H9 (cell line): ENCODE measurements at regions not wholly inside any gene's neighbourhood (a gene's known extent, or its start where the extent isn't known, plus 50 kb on each side); places are given as distances from the start of the nearest gene placed in this dataset.

Experiments
- DNase-seq: peaks from one replicate; pipeline ENCODE4 v3.0.0-alpha.2; 2017
- H2AFZ ChIP-seq: one replicate; pipeline ENCODE4 v1.6.1; 2013; ENCODE audit warnings: mild to moderate bottlenecking, low read length, control low read depth, moderate library complexity
- H2AK5ac ChIP-seq: 2 replicates; pipeline ENCODE4 v1.6.1; 2013; ENCODE audit warnings: low read length, control low read depth, mixed read lengths; ENCODE audit not compliant: insufficient read length
- H2BK120ac ChIP-seq: one replicate; pipeline ENCODE4 v1.6.1; 2013; ENCODE audit warnings: low read depth, mild to moderate bottlenecking, low read length, control low read depth, inconsistent platforms; ENCODE audit not compliant: poor library complexity, severe bottlenecking
- H2BK12ac ChIP-seq: 2 replicates; pipeline ENCODE4 v1.6.1; 2013; ENCODE audit warnings: low read length, control low read depth, mixed read lengths, low read depth; ENCODE audit not compliant: insufficient read length
- H2BK15ac ChIP-seq: 2 replicates; pipeline ENCODE4 v1.6.1; 2013; ENCODE audit warnings: low read depth, low read length, control low read depth
- H2BK20ac ChIP-seq: one replicate; pipeline ENCODE4 v1.6.1; 2013; ENCODE audit warnings: low read depth, mild to moderate bottlenecking, low read length, control low read depth, inconsistent platforms; ENCODE audit not compliant: poor library complexity, severe bottlenecking
- H2BK5ac ChIP-seq: 2 replicates; pipeline ENCODE4 v1.6.1; 2013; ENCODE audit warnings: low read length, control low read depth, mixed read lengths; ENCODE audit not compliant: insufficient read length
- H3K14ac ChIP-seq: 2 replicates; pipeline ENCODE4 v1.6.1; 2013; ENCODE audit warnings: low read length, control low read depth; ENCODE audit not compliant: insufficient read depth
- H3K18ac ChIP-seq: 2 replicates; pipeline ENCODE4 v1.6.1; 2013; ENCODE audit warnings: low read depth, mild to moderate bottlenecking, mixed read lengths, low read length, control low read depth; ENCODE audit not compliant: insufficient read length
- H3K23ac ChIP-seq: 2 replicates; pipeline ENCODE4 v1.6.1; 2013; ENCODE audit warnings: low read length, control low read depth, mixed read lengths, low read depth; ENCODE audit not compliant: insufficient read length
- H3K23me2 ChIP-seq: 2 replicates; pipeline ENCODE4 v1.6.1; 2013; ENCODE audit warnings: low read depth, mild to moderate bottlenecking, mixed read lengths, low read length, control low read depth; ENCODE audit not compliant: insufficient read length, poor library complexity, severe bottlenecking
- H3K27ac ChIP-seq: 2 replicates; pipeline ENCODE4 v1.5.1; 2013; ENCODE audit warnings: low read length, control low read depth, mixed read lengths, low read depth; ENCODE audit not compliant: insufficient read length
- H3K27me3 ChIP-seq: 2 replicates; pipeline ENCODE4 v1.6.1; 2013; ENCODE audit warnings: low read length, control low read depth, inconsistent platforms; ENCODE audit not compliant: insufficient read depth
- H3K4ac ChIP-seq: 2 replicates; pipeline ENCODE4 v1.6.1; 2013; ENCODE audit warnings: low read depth, mild to moderate bottlenecking, control low read depth, inconsistent platforms, low read length, moderate library complexity
- H3K4me1 ChIP-seq: 2 replicates; pipeline ENCODE4 v1.6.1; 2013; ENCODE audit warnings: low read length, control low read depth, inconsistent platforms; ENCODE audit not compliant: insufficient read depth
- H3K4me2 ChIP-seq: 2 replicates; pipeline ENCODE4 v1.6.1; 2013; ENCODE audit warnings: low read length, control low read depth, mixed read lengths; ENCODE audit not compliant: insufficient read length, insufficient read depth
- H3K56ac ChIP-seq: 2 replicates; pipeline ENCODE4 v1.6.1; 2013; ENCODE audit warnings: low read depth, mild to moderate bottlenecking, mixed read lengths, low read length, control low read depth; ENCODE audit not compliant: insufficient read length
- H3K79me1 ChIP-seq: 2 replicates; pipeline ENCODE4 v1.6.1; 2013; ENCODE audit warnings: low read depth, mild to moderate bottlenecking, moderate library complexity, low read length, control low read depth, inconsistent platforms; ENCODE audit not compliant: insufficient read depth, poor library complexity, severe bottlenecking
- H3K79me2 ChIP-seq: 2 replicates; pipeline ENCODE4 v1.6.1; 2013; ENCODE audit warnings: low read length, control low read depth, inconsistent platforms; ENCODE audit not compliant: insufficient read depth
- H3K9ac ChIP-seq: 2 replicates; pipeline ENCODE4 v1.6.1; 2013; ENCODE audit warnings: low read length, control low read depth, mixed read lengths; ENCODE audit not compliant: insufficient read length; ENCODE audit errors: extremely low read depth
- H3K9me3 ChIP-seq: one replicate; pipeline ENCODE4 v1.6.1; 2013; ENCODE audit warnings: low read depth, low read length, inconsistent platforms; ENCODE audit not compliant: control insufficient read depth
- H3T11ph ChIP-seq: one replicate; pipeline ENCODE4 v1.6.1; 2013; ENCODE audit warnings: mild to moderate bottlenecking, low read length, control low read depth, inconsistent platforms
- H4K20me1 ChIP-seq: one replicate; pipeline ENCODE4 v1.6.1; 2013; ENCODE audit not compliant: control insufficient read depth, insufficient read length, insufficient read depth
- H4K5ac ChIP-seq: 2 replicates; pipeline ENCODE4 v1.6.1; 2013; ENCODE audit warnings: low read depth, mild to moderate bottlenecking, mixed read lengths, low read length, control low read depth; ENCODE audit not compliant: insufficient read length
- H4K8ac ChIP-seq: replicated peaks from 2 replicates; pipeline ENCODE4 v1.6.1; 2013; ENCODE audit warnings: low read length, control low read depth, mixed read lengths, low read depth; ENCODE audit not compliant: insufficient read length
- H4K91ac ChIP-seq: 2 replicates; pipeline ENCODE4 v1.6.1; 2013; ENCODE audit warnings: low read depth, mild to moderate bottlenecking, moderate library complexity, mixed read lengths, low read length, control low read depth; ENCODE audit not compliant: insufficient read length
- H3K27ac Mint-ChIP-seq, 3 experiments: 2 replicates in 2 of 3; 3 replicates in 1 of 3; pipeline ENCODE4 v1.8.0; 2020 to 2021; ENCODE audit warnings: mixed read lengths in 3 of 3, mild to moderate bottlenecking in 1 of 3, moderate library complexity in 1 of 3
- H3K27me3 Mint-ChIP-seq: 2 replicates; pipeline ENCODE4 v1.8.0; 2021; ENCODE audit warnings: low read depth, mild to moderate bottlenecking, moderate library complexity, mixed read lengths
- H3K36me3 Mint-ChIP-seq, 3 experiments: 2 replicates in 2 of 3; 3 replicates in 1 of 3; pipeline ENCODE4 v1.8.0; 2020 to 2021; ENCODE audit warnings: low read depth in 3 of 3, mixed read lengths in 3 of 3; ENCODE audit not compliant: insufficient read depth in 1 of 3
- H3K4me1 Mint-ChIP-seq, 2 experiments: 2 replicates each; pipeline ENCODE4 v1.8.0; 2020; ENCODE audit warnings: mixed read lengths in 2 of 2
- H3K4me3 Mint-ChIP-seq, 2 experiments: 2 replicates in 1 of 2; 3 replicates in 1 of 2; pipeline ENCODE4 v1.8.0; 2020 to 2021; ENCODE audit warnings: mild to moderate bottlenecking in 2 of 2, mixed read lengths in 2 of 2, moderate library complexity in 1 of 2
- H3K9me3 Mint-ChIP-seq, 2 experiments: 2 replicates in 1 of 2; 3 replicates in 1 of 2; pipeline ENCODE4 v1.8.0; 2020; ENCODE audit warnings: mild to moderate bottlenecking in 2 of 2, mixed read lengths in 2 of 2, moderate library complexity in 1 of 2
- CTCF ChIP-seq: fragments of 200-600 bp; sonication (generic); conservative IDR thresholded peaks from 3 replicates; pipeline ENCODE4 v1.8.0; 2021; ENCODE audit warnings: antibody characterized with exemption, mild to moderate bottlenecking
- WGBS: extraction: QIAGEN DNeasy Blood & Tissue Kit; methylation state at CpG from one replicate; pipeline ENCODE4 v1.1.7; 2013; ENCODE audit warnings: missing lambda C conversion rate, low lambda C conversion rate, mixed read lengths; ENCODE audit not compliant: insufficient read length; ENCODE audit errors: extremely low coverage; 5-methylcytosine and 5-hydroxymethylcytosine counted together

DNA sequence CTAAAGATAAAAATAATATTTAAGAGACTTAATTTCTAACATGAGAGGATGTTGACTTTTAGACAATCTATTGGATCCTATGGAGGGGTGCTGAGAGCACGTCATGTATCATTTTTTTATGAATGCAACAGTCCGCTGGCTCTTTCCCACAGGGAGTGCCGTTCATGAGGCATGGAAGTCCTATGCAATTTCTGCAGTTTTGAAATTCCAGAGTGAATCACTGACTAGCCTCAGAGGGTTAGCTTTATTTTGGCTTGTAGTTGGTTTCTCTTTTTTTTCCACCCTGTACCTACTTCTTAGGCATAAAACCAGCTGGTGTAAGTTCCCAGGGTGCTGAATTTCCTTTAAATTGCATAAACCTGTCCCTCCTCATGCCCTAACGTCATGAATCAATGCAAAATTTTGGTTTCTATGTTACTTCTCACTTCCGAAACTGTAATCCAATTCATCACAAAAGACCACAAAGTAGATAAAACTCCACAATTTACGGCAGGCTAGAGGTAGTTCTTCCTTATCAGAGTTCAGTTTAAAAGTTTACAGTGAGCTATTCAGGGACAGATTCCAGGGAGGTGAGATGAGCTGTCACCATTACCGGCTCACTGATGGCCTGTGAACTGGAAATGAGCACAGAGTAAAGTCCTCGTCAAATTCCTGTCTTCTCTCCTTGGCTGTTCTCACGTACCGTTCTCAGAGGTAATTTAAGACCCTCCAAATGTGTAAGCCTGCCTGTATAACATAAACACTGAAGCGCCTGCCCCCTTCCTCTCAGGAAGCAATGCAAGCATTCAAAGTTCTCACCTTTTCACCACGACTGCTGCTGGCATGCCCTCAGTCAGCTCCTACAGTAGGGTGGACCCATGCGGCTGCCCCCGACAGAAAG lies 216.6 kb upstream of the SLC10A2 start:
- WGBS, result no CpG with 5 or more reads among the region's 14 CpGs
- H3K36me3 Mint-ChIP-seq, result no peaks in the 10 kb centered on the region
- no peak overlapping the region for H3K56ac ChIP-seq

More for the DNA sequence above, 216.6 kb upstream of the SLC10A2 start:
- Histone ChIP-seq H3K4ac (no peak overlapping the region), H3K4me2 (no peak overlapping the region), H2BK20ac (no peak overlapping the region), H2BK12ac (no peak overlapping the region), H3K9me3 (no peaks in the 10 kb centered on the region), H2BK120ac (no peak overlapping the region), H2AK5ac (no peak overlapping the region), H3K27ac (no peak overlapping the region), H4K91ac (no peak overlapping the region), H2BK15ac (no peak overlapping the region), H3K14ac (no peak overlapping the region), H3K23ac (no peak overlapping the region), H3K23me2 (no peaks in the 10 kb centered on the region), H4K5ac (no peak overlapping the region), H2AFZ (no peak overlapping the region), H3T11ph (no peak overlapping the region), H3K4me1 (no peaks in the 10 kb centered on the region), H3K79me1 (no peaks in the 10 kb centered on the region), H3K79me2 (no peaks in the 10 kb centered on the region), H2BK5ac (no peak overlapping the region), H3K27me3 (no peaks in the 10 kb centered on the region; the same call in 1 of the 2 replicates), H3K18ac (no peak overlapping the region), H4K20me1 (no peaks in the 10 kb centered on the region), H4K8ac (no peak overlapping the region), H3K9ac (no peak overlapping the region)
- H3K27ac Mint-ChIP-seq, result no peak overlapping the region; a peak in 2 of 7 replicates
- TF ChIP-seq CTCF, result no peak
- no peak overlapping the region for H3K4me3 Mint-ChIP-seq
- peaks cover 0 to 2% of the 10 kb centered on the region in 2 experiments; a peak in 1 of 4 replicates for H3K4me1 Mint-ChIP-seq
- H3K27me3 Mint-ChIP-seq, result no peaks in the 10 kb centered on the region
- H3K9me3 Mint-ChIP-seq, result no peaks in the 10 kb centered on the region
- DNase-seq, result no peak
